Bronchial epithelial cell (primary cell): ENCODE measurements at regions not wholly inside any gene's neighbourhood (a gene's known extent, or its start where the extent isn't known, plus 50 kb on each side); places are given as distances from the start of the nearest gene placed in this dataset.
A peak's percentile ranks its signal among the peaks of the same experiment; 100 is the strongest.
"Not testable (repeated sequence)": the region's sequence is repeated elsewhere in the genome, so short reads cannot be mapped to it uniquely, and the experiment has no call there.

Source experiments
- DNase-seq: peaks from one replicate; pipeline ENCODE4 v3.0.0-alpha.2; 2010; ENCODE audit warnings: low read depth
- FAIRE-seq: peaks from 2 replicates; lab custom pipeline; 2011; peaks lifted over from hg19 to GRCh38; lab: Jason Lieb, UNC
- H3K27me3 ChIP-seq: 2 replicates; pipeline ENCODE4 v1.5.1; 2011; ENCODE audit warnings: low read length; ENCODE audit not compliant: control insufficient read depth, insufficient read depth
- H3K36me3 ChIP-seq: 2 replicates; pipeline ENCODE4 v1.5.1; 2011; ENCODE audit warnings: low read length; ENCODE audit not compliant: control insufficient read depth, insufficient read depth
- H3K4me3 ChIP-seq: 2 replicates; pipeline ENCODE4 v1.5.1; 2011; ENCODE audit warnings: mild to moderate bottlenecking, low read depth, low read length, control low read depth
- CTCF ChIP-seq: IDR thresholded peaks from 2 replicates; pipeline ENCODE4 v1.5.1; 2011; ENCODE audit warnings: mild to moderate bottlenecking, moderate library complexity, low read length, control low read depth, inconsistent platforms; ENCODE audit not compliant: insufficient read depth, severe bottlenecking

GRCh38 chr7:142494021-142494420 is 236.2 kb upstream of the PRSS58 start:
- Histone ChIP-seq H3K4me3 (no peak overlapping the region), H3K27me3 (no peaks in the 10 kb centered on the region), H3K36me3 (no peaks in the 10 kb centered on the region)
- TF ChIP-seq CTCF: no peak
- DNase-seq (no peak), FAIRE-seq (no peak)

GRCh38 chr7:142488842-142489241 is 231.0 kb upstream of the PRSS58 start:
- Histone ChIP-seq H3K36me3 (no peaks in the 10 kb centered on the region), H3K4me3 (no peak overlapping the region), H3K27me3 (peaks cover 2% of the 10 kb centered on the region)
- DNase-seq (peak; percentile 61), FAIRE-seq (no peak)
- TF ChIP-seq CTCF: no peak

- FAIRE-seq: no peak
Observed at GRCh38 chr7:142488036-142488633, 230.3 kb upstream of the PRSS58 start.

GRCh38 chr7:142487565-142487964 is 229.7 kb upstream of the PRSS58 start:
- not testable (repeated sequence) for H3K4me3 ChIP-seq, H3K27me3 ChIP-seq, H3K36me3 ChIP-seq, FAIRE-seq, DNase-seq

More at GRCh38 chr7:142488036-142488633, 230.3 kb upstream of the PRSS58 start:
- TF ChIP-seq CTCF: no peak
- no peak for DNase-seq
- Histone ChIP-seq H3K36me3 (no peaks in the 10 kb centered on the region), H3K4me3 (no peak overlapping the region), H3K27me3 (peaks cover 2% of the 10 kb centered on the region)

GRCh38 chr7:142487124-142487523 is 229.3 kb upstream of the PRSS58 start:
- TF ChIP-seq CTCF: no peak
- FAIRE-seq (no peak), DNase-seq (no peak)
- Histone ChIP-seq H3K36me3 (no peaks in the 10 kb centered on the region), H3K4me3 (no peak overlapping the region), H3K27me3 (peaks cover 2% of the 10 kb centered on the region)

- Histone ChIP-seq H3K36me3 (no peaks in the 10 kb centered on the region), H3K4me3 (no peak overlapping the region), H3K27me3 (peaks cover 2% of the 10 kb centered on the region)
- DNase-seq (no peak), FAIRE-seq (no peak)
- peak; percentile 68 for TF ChIP-seq CTCF
Observed at GRCh38 chr7:142485617-142486226, 227.9 kb upstream of the PRSS58 start.
